ENCODE measurements at regions not wholly inside any gene's neighbourhood (a gene's known extent, or its start where the extent isn't known, plus 50 kb on each side); places are given as distances from the start of the nearest gene placed in this dataset.

GRCh38 chr14:82080370-82080769 lies 546.7 kb upstream of the SEL1L start:
- TF ChIP-seq CTCF (IDR thresholded peaks at IDR 0.05; ENCODE audit: poor library complexity, severe bottlenecking) (no peak), EZH2 (IDR thresholded peaks at IDR 0.05; ENCODE audit: borderline replicate concordance, insufficient read depth, low read length, poor library complexity, severe bottlenecking) (no peak), POLR2AphosphoS5 (IDR thresholded peaks at IDR 0.05) (no peak), EP300 (conservative IDR thresholded peaks at IDR 0.05; ENCODE audit: poor library complexity, severe bottlenecking) (no peak), RAD21 (conservative IDR thresholded peaks at IDR 0.05) (no peak)
